Gastrocnemius medialis (tissue), 4 donors: ENCODE measurements at regions not wholly inside any gene's neighbourhood (a gene's known extent, or its start where the extent isn't known, plus 50 kb on each side); places are given as distances from the start of the nearest gene placed in this dataset.

Source experiments
- CTCF ChIP-seq, 5 experiments: fragments of 450-650 bp in 3 of 5; fragments of 200-600 bp in 2 of 5; sonication (generic) in 2 of 5; IDR thresholded peaks in 4 of 5; conservative IDR thresholded peaks in 1 of 5; 1 replicate in 4 of 5; 2 replicates in 1 of 5; pipeline ENCODE4 v1.5.1; 2016 to 2019; ENCODE audit warnings: antibody characterized with exemption in 5 of 5, mild to moderate bottlenecking in 3 of 5, moderate library complexity in 3 of 5
- POLR2A ChIP-seq, 2 donors: fragments of 450-650 bp; IDR thresholded peaks; one replicate each; pipeline ENCODE4 v1.6.1; 2017; ENCODE audit warnings: antibody characterized with exemption in 2 of 2, mild to moderate bottlenecking in 2 of 2, moderate library complexity in 2 of 2

GRCh38 chr15:30791239-30792175 is 112.2 kb upstream of the FAN1 start:
- TF ChIP-seq CTCF (IDR thresholded peaks at IDR 0.05 in 4 of 5, conservative IDR thresholded peaks at IDR 0.05 in 1 of 5), result no peak
- TF ChIP-seq POLR2A (IDR thresholded peaks at IDR 0.05), result no peak
